ENCODE measurements at regions not wholly inside any gene's neighbourhood (a gene's known extent, or its start where the extent isn't known, plus 50 kb on each side); places are given as distances from the start of the nearest gene placed in this dataset.

DNA sequence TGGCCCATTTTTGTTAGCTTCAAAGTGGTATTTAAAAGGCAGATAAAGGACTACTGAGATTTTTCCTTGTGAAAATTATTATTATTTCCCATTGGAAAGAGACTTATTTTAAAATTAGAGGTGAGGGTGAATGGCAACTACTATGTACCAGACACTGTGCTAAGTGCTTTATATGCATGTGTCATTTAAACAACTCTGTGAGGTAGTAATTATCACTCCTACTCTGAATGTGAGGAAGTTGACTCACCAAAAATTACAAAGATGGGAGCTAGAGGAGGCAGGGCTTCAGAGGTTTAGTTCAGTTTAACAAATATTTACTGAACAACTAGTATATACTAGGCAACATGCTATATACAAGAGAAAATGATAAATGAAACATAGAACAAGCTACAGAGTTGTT lies 78.2 kb downstream of the MSL3 start:
- Histone ChIP-seq H3K27me3 (ENCODE audit: control insufficient read depth in 1 of 2, insufficient read depth in 2 of 2, low read length in 1 of 2) (no peaks in the 10 kb centered on the region), H3K36me3 (ENCODE audit: control insufficient read depth in 1 of 2, insufficient read depth in 2 of 2, low read length in 1 of 2) (no peaks in the 10 kb centered on the region), H3K4me3 (ENCODE audit: low read length in 2 of 2) (no peak overlapping the region), H3K4me1 (ENCODE audit: control insufficient read depth in 1 of 2, insufficient read depth in 2 of 2, low read length in 2 of 2) (no peaks in the 10 kb centered on the region), H3K27ac (ENCODE audit: low read depth in 1 of 2, low read length in 2 of 2) (no peak overlapping the region), H3K9me3 (ENCODE audit: control insufficient read depth, low read length) (no peaks in the 10 kb centered on the region)
- DNase-seq (no peak), ATAC-seq (ENCODE audit: low FRiP score) (no peak)
- intact Hi-C loops (cut with DNase I), result no loop called here

DNA sequence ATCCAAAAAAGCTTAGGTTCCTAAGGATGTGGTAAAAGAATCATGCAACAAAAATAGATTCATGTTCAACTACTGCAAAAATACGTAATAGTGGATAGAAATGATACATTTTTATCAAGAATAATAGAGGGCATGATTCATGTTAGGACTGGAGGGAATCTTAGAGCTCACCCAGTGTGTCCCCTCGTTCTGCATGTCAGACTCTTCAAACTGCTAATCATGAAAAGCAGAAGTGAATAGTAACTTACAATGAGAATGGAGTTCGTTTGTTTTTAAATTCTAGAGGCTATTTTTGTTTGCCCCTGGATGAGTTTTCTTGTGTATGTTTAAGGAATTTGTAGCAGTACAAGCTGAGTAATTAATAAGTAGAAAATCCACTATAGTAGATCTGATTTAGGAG lies 79.4 kb downstream of the MSL3 start:
- Histone ChIP-seq H3K4me3 (ENCODE audit: low read length in 2 of 2) (no peak overlapping the region), H3K9me3 (ENCODE audit: control insufficient read depth, low read length) (no peaks in the 10 kb centered on the region), H3K27me3 (ENCODE audit: control insufficient read depth in 1 of 2, insufficient read depth in 2 of 2, low read length in 1 of 2) (no peaks in the 10 kb centered on the region), H3K4me1 (ENCODE audit: control insufficient read depth in 1 of 2, insufficient read depth in 2 of 2, low read length in 2 of 2) (no peaks in the 10 kb centered on the region), H3K27ac (ENCODE audit: low read depth in 1 of 2, low read length in 2 of 2) (no peak overlapping the region), H3K36me3 (ENCODE audit: control insufficient read depth in 1 of 2, insufficient read depth in 2 of 2, low read length in 1 of 2) (no peaks in the 10 kb centered on the region)
- DNase-seq (no peak), ATAC-seq (ENCODE audit: low FRiP score) (no peak)
- WGBS, 2 donors, result 34 to 55% methylated on average over 3 of the region's 3 CpGs
- intact Hi-C loops (cut with DNase I), result no loop called here

DNA sequence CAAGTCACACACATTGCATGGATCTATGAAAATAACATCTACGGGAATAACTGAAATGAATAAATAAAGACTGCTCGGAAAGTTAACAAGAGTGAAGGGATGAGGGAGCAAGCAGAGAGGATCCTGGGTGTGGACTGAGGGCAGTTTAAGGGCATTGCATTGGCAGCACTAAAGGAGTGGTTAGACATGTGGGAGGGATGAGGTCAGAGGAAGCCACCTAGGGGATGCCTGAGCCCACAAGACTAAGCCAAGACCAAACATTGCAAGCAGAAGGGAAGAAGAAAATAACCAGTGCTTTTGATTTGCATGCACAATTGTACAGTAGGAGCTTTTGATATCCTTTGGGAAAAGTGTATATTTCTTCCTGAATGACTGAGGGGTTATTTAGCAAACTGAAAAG lies 106.1 kb downstream of the MSL3 start:
- ATAC-seq (ENCODE audit: low FRiP score) (no peak), DNase-seq (no peak)
- intact Hi-C loops (cut with DNase I), result no loop called here
- Histone ChIP-seq H3K27me3 (ENCODE audit: control insufficient read depth in 1 of 2, insufficient read depth in 2 of 2, low read length in 1 of 2) (no peaks in the 10 kb centered on the region), H3K36me3 (ENCODE audit: control insufficient read depth in 1 of 2, insufficient read depth in 2 of 2, low read length in 1 of 2) (no peaks in the 10 kb centered on the region), H3K4me1 (ENCODE audit: control insufficient read depth in 1 of 2, insufficient read depth in 2 of 2, low read length in 2 of 2) (no peaks in the 10 kb centered on the region), H3K27ac (ENCODE audit: low read depth in 1 of 2, low read length in 2 of 2) (no peak overlapping the region), H3K9me3 (ENCODE audit: control insufficient read depth, low read length) (no peaks in the 10 kb centered on the region), H3K4me3 (ENCODE audit: low read length in 2 of 2) (no peak overlapping the region)
- WGBS, 2 donors, result 81 to 88% methylated on average over 2 of the region's 2 CpGs

DNA sequence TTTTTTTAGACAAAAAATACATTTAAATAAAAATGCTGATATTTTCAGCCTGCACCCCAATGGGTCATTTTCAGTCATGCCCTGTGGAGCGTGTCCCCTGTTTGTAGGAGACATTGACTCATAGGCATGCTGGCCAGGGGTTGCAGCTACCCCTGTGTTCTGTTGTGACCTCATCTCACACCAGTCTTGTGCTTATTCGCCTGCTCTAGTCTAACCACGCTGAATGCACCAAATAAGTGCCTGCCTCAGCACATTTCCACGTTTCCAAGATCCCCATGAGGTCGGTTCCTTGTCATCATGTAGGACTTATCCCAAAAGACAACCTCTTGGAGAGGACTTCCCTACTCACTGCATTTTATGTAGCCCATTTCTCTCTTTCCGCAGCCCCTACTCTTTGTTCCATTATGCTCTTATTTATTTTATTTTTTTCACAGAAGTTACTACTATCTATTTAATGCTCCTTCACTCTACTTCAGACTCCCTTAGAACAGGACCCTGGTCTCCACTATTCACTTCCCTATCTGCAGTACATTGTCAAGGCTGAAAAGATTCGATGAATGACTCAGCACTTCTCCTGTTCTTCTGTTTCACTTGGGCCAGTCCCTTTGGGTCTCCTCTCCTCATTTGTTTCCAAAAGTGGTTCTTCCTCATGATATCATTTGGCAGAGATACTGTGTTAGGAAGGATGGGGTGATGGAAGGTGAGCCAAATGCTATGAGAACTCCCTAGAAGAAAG lies 109.7 kb downstream of the MSL3 start:
- no peaks in the 10 kb centered on the region for H3K9me3 ChIP-seq (ENCODE audit: control insufficient read depth, low read length)
- intact Hi-C loops (cut with DNase I), result no loop called here
- no peaks in the 10 kb centered on the region for H3K27me3 ChIP-seq (ENCODE audit: control insufficient read depth in 1 of 2, insufficient read depth in 2 of 2, low read length in 1 of 2)
- no peaks in the 10 kb centered on the region for H3K4me1 ChIP-seq (ENCODE audit: control insufficient read depth in 1 of 2, insufficient read depth in 2 of 2, low read length in 2 of 2)
- DNase-seq (no peak), ATAC-seq (ENCODE audit: low FRiP score) (no peak)
- no peak overlapping the region for H3K4me3 ChIP-seq (ENCODE audit: low read length in 2 of 2)
- no peaks in the 10 kb centered on the region for H3K36me3 ChIP-seq (ENCODE audit: control insufficient read depth in 1 of 2, insufficient read depth in 2 of 2, low read length in 1 of 2)
- 61 to 87% methylated on average over 7 of the region's 7 CpGs for WGBS, 2 donors
- H3K27ac ChIP-seq (ENCODE audit: low read depth in 1 of 2, low read length in 2 of 2), result no peak overlapping the region

DNA sequence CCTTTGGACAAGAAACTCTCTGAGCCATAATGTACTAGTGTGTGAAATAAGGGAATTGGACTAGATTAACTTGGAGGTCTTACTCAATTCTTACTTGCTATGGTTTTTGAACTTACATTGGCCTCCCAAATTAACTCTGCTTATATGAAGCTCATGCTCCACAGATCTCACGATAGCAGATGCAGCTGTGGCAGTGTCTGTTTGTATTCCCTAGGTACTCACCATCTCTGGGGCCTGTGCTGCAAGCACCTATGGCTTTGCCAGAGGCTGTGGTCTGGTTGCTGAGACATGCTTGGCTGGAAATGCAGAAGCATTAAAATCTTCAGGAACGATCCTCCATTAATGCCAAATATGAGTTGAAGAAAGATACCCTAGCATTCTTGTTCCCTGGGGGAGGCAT lies 112.8 kb downstream of the MSL3 start:
- no peaks in the 10 kb centered on the region for H3K27me3 ChIP-seq (ENCODE audit: control insufficient read depth in 1 of 2, insufficient read depth in 2 of 2, low read length in 1 of 2)
- no peak overlapping the region for H3K27ac ChIP-seq (ENCODE audit: low read depth in 1 of 2, low read length in 2 of 2)
- no peak for DNase-seq
- no peaks in the 10 kb centered on the region for H3K36me3 ChIP-seq (ENCODE audit: control insufficient read depth in 1 of 2, insufficient read depth in 2 of 2, low read length in 1 of 2)
- H3K9me3 ChIP-seq (ENCODE audit: control insufficient read depth, low read length), result no peaks in the 10 kb centered on the region
- no peaks in the 10 kb centered on the region for H3K4me1 ChIP-seq (ENCODE audit: control insufficient read depth in 1 of 2, insufficient read depth in 2 of 2, low read length in 2 of 2)
- 82 to 89% methylated on average over 2 of the region's 2 CpGs for WGBS, 2 donors
- intact Hi-C loops (cut with DNase I), result no loop called here
- no peak for ATAC-seq (ENCODE audit: low FRiP score)
- no peak overlapping the region for H3K4me3 ChIP-seq (ENCODE audit: low read length in 2 of 2)

DNA sequence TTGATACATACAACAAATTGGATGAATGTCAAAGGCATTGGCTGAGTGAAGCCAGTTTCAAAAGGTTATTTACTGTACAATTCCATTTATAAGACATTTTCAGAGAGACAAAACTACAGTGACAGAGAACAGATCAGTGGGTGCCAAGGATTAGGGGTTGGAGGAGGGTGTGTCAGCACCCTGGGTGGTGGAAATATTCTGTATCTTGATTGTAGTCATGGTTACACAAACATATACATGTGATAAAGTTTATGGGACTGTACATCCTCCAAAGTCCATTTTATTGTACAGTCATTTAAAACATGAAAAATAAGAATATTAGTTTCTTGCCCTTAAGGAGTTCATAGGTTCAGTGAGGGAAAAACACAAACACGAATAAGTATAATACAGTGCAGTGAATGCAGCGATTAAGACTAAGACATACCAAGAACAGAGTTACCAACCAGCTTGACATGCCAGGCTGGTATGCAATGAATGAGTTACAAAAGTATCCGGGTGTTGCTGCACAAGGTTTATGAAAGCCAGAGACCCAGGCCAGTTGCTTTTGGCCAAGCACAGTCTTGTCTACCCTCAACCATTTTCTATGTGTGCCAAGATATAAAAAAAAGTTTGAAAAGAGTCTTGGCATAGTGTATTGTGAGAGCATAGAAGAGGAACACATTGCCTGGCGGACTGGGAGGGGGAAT lies 123.6 kb downstream of the MSL3 start:
- Histone ChIP-seq H3K4me1 (ENCODE audit: control insufficient read depth in 1 of 2, insufficient read depth in 2 of 2, low read length in 2 of 2) (peaks cover 0 to 2% of the 10 kb centered on the region in 2 donors), H3K9me3 (ENCODE audit: control insufficient read depth, low read length) (no peaks in the 10 kb centered on the region), H3K36me3 (ENCODE audit: control insufficient read depth in 1 of 2, insufficient read depth in 2 of 2, low read length in 1 of 2) (no peaks in the 10 kb centered on the region), H3K4me3 (ENCODE audit: low read length in 2 of 2) (no peak overlapping the region), H3K27me3 (ENCODE audit: control insufficient read depth in 1 of 2, insufficient read depth in 2 of 2, low read length in 1 of 2) (no peaks in the 10 kb centered on the region), H3K27ac (ENCODE audit: low read depth in 1 of 2, low read length in 2 of 2) (no peak overlapping the region)
- DNase-seq, result no peak
- no peak for ATAC-seq (ENCODE audit: low FRiP score)
- 6 to 23% methylated on average over 4 of the region's 4 CpGs for WGBS, 2 donors
- intact Hi-C loops (cut with DNase I), result no loop called here

DNA sequence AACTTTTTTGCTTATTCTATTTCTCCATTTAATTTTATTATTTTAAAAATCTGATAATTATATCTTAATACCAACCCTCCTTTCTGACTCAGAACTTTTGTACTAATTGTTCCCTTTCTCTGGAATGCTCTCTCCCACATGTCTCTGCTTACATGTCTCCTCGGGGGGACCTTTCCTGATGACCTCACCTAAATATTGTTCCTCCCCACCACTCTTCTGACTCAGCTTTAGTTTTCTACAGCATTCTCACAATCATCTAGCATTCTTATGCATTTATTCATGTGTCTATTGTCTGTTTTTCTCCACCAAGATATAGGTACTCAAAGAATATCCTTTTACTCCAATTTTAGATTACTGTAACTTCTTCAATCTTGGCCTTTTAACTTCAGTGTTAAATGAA lies 128.7 kb downstream of the MSL3 start:
- ATAC-seq (ENCODE audit: low FRiP score), result no peak
- DNase-seq, result no peak
- 52 to 64% methylated on average over 1 of the region's 1 CpG for WGBS, 2 donors
- Histone ChIP-seq H3K9me3 (ENCODE audit: control insufficient read depth, low read length) (no peaks in the 10 kb centered on the region), H3K27ac (ENCODE audit: low read depth in 1 of 2, low read length in 2 of 2) (no peak overlapping the region), H3K4me3 (ENCODE audit: low read length in 2 of 2) (no peak overlapping the region), H3K4me1 (ENCODE audit: control insufficient read depth in 1 of 2, insufficient read depth in 2 of 2, low read length in 2 of 2) (no peaks in the 10 kb centered on the region), H3K27me3 (ENCODE audit: control insufficient read depth in 1 of 2, insufficient read depth in 2 of 2, low read length in 1 of 2) (no peaks in the 10 kb centered on the region), H3K36me3 (ENCODE audit: control insufficient read depth in 1 of 2, insufficient read depth in 2 of 2, low read length in 1 of 2) (no peaks in the 10 kb centered on the region)
- intact Hi-C loops (cut with DNase I), result no loop called here

DNA sequence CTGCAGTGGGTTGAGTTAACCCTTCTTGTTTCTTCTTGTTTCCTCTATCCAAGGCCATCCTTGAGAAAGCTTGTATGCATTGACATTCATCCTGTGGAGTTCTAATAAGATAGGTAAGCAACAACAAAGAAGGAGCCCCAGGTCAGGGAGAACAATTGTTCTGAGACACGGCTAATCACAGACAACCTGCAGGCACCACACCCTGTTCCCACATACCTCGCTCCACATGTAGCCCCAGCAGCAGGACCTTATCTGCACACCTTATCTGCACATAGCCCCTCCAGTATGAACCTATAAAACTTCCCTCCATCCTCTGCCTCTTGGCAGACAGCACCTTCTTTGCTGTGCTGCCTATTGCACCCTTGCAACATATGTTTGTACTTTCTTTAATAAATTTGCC lies 129.1 kb downstream of the MSL3 start:
- WGBS, 2 donors, result 81 to 98% methylated on average over 2 of the region's 2 CpGs
- intact Hi-C loops (cut with DNase I), result no loop called here
- H3K4me3 ChIP-seq (ENCODE audit: low read length in 2 of 2), result no peak overlapping the region
- no peak for DNase-seq
- H3K36me3 ChIP-seq (ENCODE audit: control insufficient read depth in 1 of 2, insufficient read depth in 2 of 2, low read length in 1 of 2), result no peaks in the 10 kb centered on the region
- H3K4me1 ChIP-seq (ENCODE audit: control insufficient read depth in 1 of 2, insufficient read depth in 2 of 2, low read length in 2 of 2), result no peaks in the 10 kb centered on the region
- no peak for ATAC-seq (ENCODE audit: low FRiP score)
- H3K9me3 ChIP-seq (ENCODE audit: control insufficient read depth, low read length), result no peaks in the 10 kb centered on the region
- H3K27ac ChIP-seq (ENCODE audit: low read depth in 1 of 2, low read length in 2 of 2), result no peak overlapping the region
- no peaks in the 10 kb centered on the region for H3K27me3 ChIP-seq (ENCODE audit: control insufficient read depth in 1 of 2, insufficient read depth in 2 of 2, low read length in 1 of 2)

DNA sequence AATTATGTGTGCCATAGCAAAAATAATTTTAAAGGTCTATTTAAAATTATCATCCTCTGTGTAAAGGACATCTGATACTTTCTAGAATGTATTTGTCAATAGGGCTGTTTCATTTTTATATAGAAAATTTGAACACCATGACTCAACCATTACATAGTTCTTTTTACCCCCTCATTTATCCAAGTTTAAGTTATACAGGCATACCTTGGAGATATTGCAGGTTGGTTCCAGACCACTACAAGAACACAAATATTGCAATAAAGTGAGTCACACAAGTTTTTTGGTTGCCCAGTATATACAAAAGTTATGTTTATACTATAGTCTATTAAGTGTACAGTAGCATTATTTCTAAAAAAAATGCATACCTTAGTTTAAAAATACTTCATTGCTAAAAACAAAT lies 130.4 kb downstream of the MSL3 start:
- ATAC-seq (ENCODE audit: low FRiP score), result no peak

More for the DNA sequence above, 130.4 kb downstream of the MSL3 start:
- intact Hi-C loops (cut with DNase I), result no loop called here
- H3K27me3 ChIP-seq (ENCODE audit: control insufficient read depth in 1 of 2, insufficient read depth in 2 of 2, low read length in 1 of 2), result no peaks in the 10 kb centered on the region
- H3K4me3 ChIP-seq (ENCODE audit: low read length in 2 of 2), result no peak overlapping the region
- no peak for DNase-seq
- no peaks in the 10 kb centered on the region for H3K4me1 ChIP-seq (ENCODE audit: control insufficient read depth in 1 of 2, insufficient read depth in 2 of 2, low read length in 2 of 2)
- H3K9me3 ChIP-seq (ENCODE audit: control insufficient read depth, low read length), result no peaks in the 10 kb centered on the region
- no peak overlapping the region for H3K27ac ChIP-seq (ENCODE audit: low read depth in 1 of 2, low read length in 2 of 2)
- H3K36me3 ChIP-seq (ENCODE audit: control insufficient read depth in 1 of 2, insufficient read depth in 2 of 2, low read length in 1 of 2), result no peaks in the 10 kb centered on the region

Data from aorta (tissue), 5 donors.